ENCODE measurements at regions not wholly inside any gene's neighbourhood (a gene's known extent, or its start where the extent isn't known, plus 50 kb on each side); places are given as distances from the start of the nearest gene placed in this dataset.

DNA sequence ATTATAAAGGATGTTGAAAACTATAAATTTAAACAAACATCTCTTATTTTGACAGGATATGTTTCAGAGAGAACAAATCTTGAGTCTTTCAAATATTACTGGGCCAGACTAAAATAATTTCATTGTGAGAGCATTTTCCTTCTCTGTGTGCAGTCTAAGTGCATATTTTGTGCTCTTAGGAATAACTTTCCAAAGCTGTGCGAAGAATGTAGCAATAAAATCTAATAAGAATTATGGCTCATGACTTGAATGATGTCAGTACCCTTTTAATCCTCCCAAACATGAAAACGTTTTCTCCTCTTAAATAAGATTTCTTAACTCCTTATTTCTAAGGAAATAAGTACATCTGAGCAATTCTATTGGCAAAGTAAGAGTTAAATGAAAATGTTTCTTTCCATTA, 76.2 kb upstream of the EFEMP1 start:
- no peak for DNase-seq (ENCODE audit: low read depth, low spot score)
- no peaks in the 10 kb centered on the region for H3K27me3 ChIP-seq (ENCODE audit: control insufficient read depth, insufficient read depth, low read length)
- no peaks in the 10 kb centered on the region for H3K9me3 ChIP-seq (ENCODE audit: control insufficient read depth, insufficient read depth, low read length)
- no peak overlapping the region for H3K4me3 ChIP-seq (ENCODE audit: low read length)
- no peak overlapping the region for H3K27ac ChIP-seq (ENCODE audit: low read length)
- H3K4me1 ChIP-seq (ENCODE audit: control insufficient read depth, insufficient read depth, low read length) = no peaks in the 10 kb centered on the region
- no CpG with 5 or more reads among the region's 2 CpGs for WGBS (ENCODE audit: insufficient coverage, insufficient read length)
- H3K36me3 ChIP-seq (ENCODE audit: control insufficient read depth, insufficient read depth, low read length) = no peaks in the 10 kb centered on the region

GRCh38 chr2:56001947-56002346, 78.4 kb upstream of the EFEMP1 start:
- Histone ChIP-seq H3K4me1 (ENCODE audit: control insufficient read depth, insufficient read depth, low read length) (no peaks in the 10 kb centered on the region), H3K4me3 (ENCODE audit: low read length) (no peak overlapping the region), H3K27me3 (ENCODE audit: control insufficient read depth, insufficient read depth, low read length) (no peaks in the 10 kb centered on the region), H3K36me3 (ENCODE audit: control insufficient read depth, insufficient read depth, low read length) (no peaks in the 10 kb centered on the region), H3K27ac (ENCODE audit: low read length) (no peak overlapping the region), H3K9me3 (ENCODE audit: control insufficient read depth, insufficient read depth, low read length) (no peaks in the 10 kb centered on the region)
- WGBS (ENCODE audit: insufficient coverage, insufficient read length) = no CpG with 5 or more reads among the region's 1 CpG
- no peak for DNase-seq (ENCODE audit: low read depth, low spot score)

GRCh38 chr2:56008661-56009431, 85.3 kb upstream of the EFEMP1 start:
- H3K27me3 ChIP-seq (ENCODE audit: control insufficient read depth, insufficient read depth, low read length) = no peaks in the 10 kb centered on the region
- no peak overlapping the region for H3K27ac ChIP-seq (ENCODE audit: low read length)
- no CpG with 5 or more reads among the region's 8 CpGs for WGBS (ENCODE audit: insufficient coverage, insufficient read length)
- peak; percentile 43 for DNase-seq (ENCODE audit: low read depth, low spot score)
- no peaks in the 10 kb centered on the region for H3K9me3 ChIP-seq (ENCODE audit: control insufficient read depth, insufficient read depth, low read length)
- H3K4me1 ChIP-seq (ENCODE audit: control insufficient read depth, insufficient read depth, low read length) = peaks cover 2% of the 10 kb centered on the region; the same call in 1 of the 2 replicates
- H3K36me3 ChIP-seq (ENCODE audit: control insufficient read depth, insufficient read depth, low read length) = no peaks in the 10 kb centered on the region
- no peak overlapping the region for H3K4me3 ChIP-seq (ENCODE audit: low read length)

DNA sequence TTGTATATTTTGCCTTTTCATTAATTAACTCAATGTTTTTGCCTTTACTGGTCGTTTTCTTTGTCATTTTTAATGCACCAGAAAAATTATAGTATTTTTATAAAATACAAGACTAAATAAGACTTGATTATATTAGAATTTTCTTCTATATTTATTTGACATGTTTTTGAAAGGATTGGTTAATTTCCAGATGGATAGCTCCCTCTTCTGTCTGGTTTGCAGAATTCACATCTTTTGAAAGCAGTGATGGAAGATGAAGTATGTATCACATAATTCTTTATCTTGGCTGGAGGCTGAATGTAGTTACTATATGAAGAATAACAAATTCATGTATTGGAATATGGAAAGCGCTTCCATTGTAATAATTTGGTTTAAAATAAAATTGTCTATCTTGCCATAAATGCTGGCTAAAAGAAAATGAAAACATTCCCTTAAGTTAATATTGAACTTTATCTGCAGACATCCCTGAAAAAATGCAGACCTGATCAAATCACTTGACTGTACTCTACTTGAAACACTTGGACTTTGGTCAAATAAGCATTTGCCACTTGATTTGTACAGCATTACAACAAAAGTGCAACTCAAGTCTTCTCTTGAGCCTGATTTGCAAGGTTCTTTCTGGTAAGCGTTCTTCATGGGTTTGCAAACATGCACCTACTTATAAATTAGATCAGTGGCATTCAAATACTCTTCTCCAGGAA, 86.3 kb upstream of the EFEMP1 start:
- H3K4me1 ChIP-seq (ENCODE audit: control insufficient read depth, insufficient read depth, low read length) = peaks cover 2% of the 10 kb centered on the region; the same call in 1 of the 2 replicates
- no peak overlapping the region for H3K27ac ChIP-seq (ENCODE audit: low read length)
- no peaks in the 10 kb centered on the region for H3K27me3 ChIP-seq (ENCODE audit: control insufficient read depth, insufficient read depth, low read length)
- no CpG with 5 or more reads among the region's 3 CpGs for WGBS (ENCODE audit: insufficient coverage, insufficient read length)
- H3K4me3 ChIP-seq (ENCODE audit: low read length) = no peak overlapping the region
- H3K9me3 ChIP-seq (ENCODE audit: control insufficient read depth, insufficient read depth, low read length) = no peaks in the 10 kb centered on the region
- DNase-seq (ENCODE audit: low read depth, low spot score) = no peak
- H3K36me3 ChIP-seq (ENCODE audit: control insufficient read depth, insufficient read depth, low read length) = no peaks in the 10 kb centered on the region

GRCh38 chr2:56011624-56012023, 88.0 kb upstream of the EFEMP1 start:
- Histone ChIP-seq H3K36me3 (ENCODE audit: control insufficient read depth, insufficient read depth, low read length) (no peaks in the 10 kb centered on the region), H3K27me3 (ENCODE audit: control insufficient read depth, insufficient read depth, low read length) (no peaks in the 10 kb centered on the region), H3K27ac (ENCODE audit: low read length) (no peak overlapping the region), H3K4me1 (ENCODE audit: control insufficient read depth, insufficient read depth, low read length) (peaks cover 2% of the 10 kb centered on the region; the same call in 1 of the 2 replicates), H3K4me3 (ENCODE audit: low read length) (no peak overlapping the region), H3K9me3 (ENCODE audit: control insufficient read depth, insufficient read depth, low read length) (no peaks in the 10 kb centered on the region)
- no peak for DNase-seq (ENCODE audit: low read depth, low spot score)
- no CpG with 5 or more reads among the region's 4 CpGs for WGBS (ENCODE audit: insufficient coverage, insufficient read length)

DNA sequence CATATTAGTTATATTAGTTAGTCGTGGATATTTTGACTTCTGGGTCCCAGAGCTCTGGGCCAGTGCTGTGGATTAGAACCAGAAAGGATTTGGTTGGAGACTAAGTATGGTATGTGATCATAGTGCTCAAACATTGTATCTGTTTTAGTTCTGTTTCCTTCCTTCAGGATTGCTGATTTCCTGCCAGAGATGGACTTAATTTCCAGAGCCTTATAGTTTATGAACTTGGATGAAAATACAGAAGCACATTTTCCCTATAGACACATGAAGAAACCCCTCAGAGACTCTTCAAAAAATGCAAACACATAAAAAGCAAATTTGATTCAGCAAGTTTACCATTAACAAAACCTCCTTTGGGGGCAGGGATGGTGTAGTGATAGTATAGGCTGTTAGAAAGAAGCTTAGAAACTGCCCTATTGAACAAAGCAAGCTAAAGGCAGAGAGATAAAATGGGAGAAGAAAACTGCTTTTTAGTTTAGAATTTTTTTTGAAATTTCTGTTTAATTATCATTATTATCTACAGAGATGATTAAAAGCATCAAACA, 88.7 kb upstream of the EFEMP1 start:
- no peaks in the 10 kb centered on the region for H3K36me3 ChIP-seq (ENCODE audit: control insufficient read depth, insufficient read depth, low read length)
- H3K27me3 ChIP-seq (ENCODE audit: control insufficient read depth, insufficient read depth, low read length) = no peaks in the 10 kb centered on the region
- DNase-seq (ENCODE audit: low read depth, low spot score) = no peak
- H3K4me3 ChIP-seq (ENCODE audit: low read length) = no peak overlapping the region
- H3K4me1 ChIP-seq (ENCODE audit: control insufficient read depth, insufficient read depth, low read length) = peaks cover 2% of the 10 kb centered on the region; the same call in 1 of the 2 replicates
- no peak overlapping the region for H3K27ac ChIP-seq (ENCODE audit: low read length)
- no peaks in the 10 kb centered on the region for H3K9me3 ChIP-seq (ENCODE audit: control insufficient read depth, insufficient read depth, low read length)
- no CpG with 5 or more reads among the region's 1 CpG for WGBS (ENCODE audit: insufficient coverage, insufficient read length)

DNA sequence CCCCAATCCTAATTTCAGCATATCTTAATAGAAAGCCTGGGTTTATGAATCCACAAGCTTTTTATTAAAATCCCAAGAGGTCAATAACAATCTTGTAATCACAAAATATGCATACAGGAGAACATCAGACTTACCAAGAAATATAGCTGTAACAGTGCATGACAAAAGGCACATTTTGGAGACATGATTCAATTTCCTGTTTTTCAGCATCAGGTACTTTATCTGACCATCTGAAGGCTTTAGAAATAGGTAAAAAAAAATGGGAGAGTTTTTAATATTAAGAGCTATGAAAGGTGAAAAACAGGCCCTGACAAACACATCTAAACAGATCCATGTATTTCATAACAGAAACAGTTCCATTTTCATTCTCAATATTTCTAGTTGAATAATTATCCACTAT, 89.9 kb upstream of the EFEMP1 start:
- peaks cover 2% of the 10 kb centered on the region; the same call in 1 of the 2 replicates for H3K4me1 ChIP-seq (ENCODE audit: control insufficient read depth, insufficient read depth, low read length)
- no peak overlapping the region for H3K4me3 ChIP-seq (ENCODE audit: low read length)
- no peaks in the 10 kb centered on the region for H3K27me3 ChIP-seq (ENCODE audit: control insufficient read depth, insufficient read depth, low read length)
- H3K9me3 ChIP-seq (ENCODE audit: control insufficient read depth, insufficient read depth, low read length) = no peaks in the 10 kb centered on the region
- H3K27ac ChIP-seq (ENCODE audit: low read length) = no peak overlapping the region
- DNase-seq (ENCODE audit: low read depth, low spot score) = no peak
- H3K36me3 ChIP-seq (ENCODE audit: control insufficient read depth, insufficient read depth, low read length) = no peaks in the 10 kb centered on the region

DNA sequence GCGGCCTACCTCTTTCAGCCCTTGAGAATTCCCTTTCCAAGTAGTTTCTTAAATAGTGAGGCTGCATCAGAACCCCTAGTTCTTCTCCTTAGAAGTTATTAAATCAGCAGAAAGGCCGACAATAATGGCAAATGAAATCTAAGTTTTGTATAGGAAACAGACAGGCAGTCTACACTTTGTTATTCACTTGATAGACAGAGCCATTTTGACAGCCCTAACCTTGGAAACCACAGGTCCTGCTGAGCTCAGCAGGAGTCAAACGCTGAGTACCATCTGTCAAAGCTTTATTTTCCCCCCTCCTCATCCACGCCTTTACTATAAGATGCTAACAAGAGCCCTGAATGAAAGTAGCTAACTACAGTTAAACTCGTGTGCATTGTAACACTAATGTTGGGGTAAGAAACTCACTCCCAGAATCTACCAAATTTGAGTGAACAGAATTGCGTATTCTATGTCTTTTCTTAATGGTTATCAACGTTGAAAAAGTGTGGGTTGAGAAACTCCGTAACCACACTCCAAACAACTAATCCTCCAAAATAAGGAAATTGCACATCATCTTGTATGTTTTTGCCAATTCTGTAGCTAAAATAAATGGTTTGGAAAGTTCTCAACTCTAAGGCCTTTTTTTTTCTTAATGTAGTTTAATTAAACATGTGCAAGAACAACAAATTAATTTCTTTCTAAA, 90.6 kb upstream of the EFEMP1 start:
- no peaks in the 10 kb centered on the region for H3K27me3 ChIP-seq (ENCODE audit: control insufficient read depth, insufficient read depth, low read length)
- no peaks in the 10 kb centered on the region for H3K9me3 ChIP-seq (ENCODE audit: control insufficient read depth, insufficient read depth, low read length)
- DNase-seq (ENCODE audit: low read depth, low spot score) = no peak
- no CpG with 5 or more reads among the region's 8 CpGs for WGBS (ENCODE audit: insufficient coverage, insufficient read length)
- no peak overlapping the region for H3K27ac ChIP-seq (ENCODE audit: low read length)
- H3K36me3 ChIP-seq (ENCODE audit: control insufficient read depth, insufficient read depth, low read length) = no peaks in the 10 kb centered on the region
- no peaks in the 10 kb centered on the region for H3K4me1 ChIP-seq (ENCODE audit: control insufficient read depth, insufficient read depth, low read length)
- no peak overlapping the region for H3K4me3 ChIP-seq (ENCODE audit: low read length)

DNA sequence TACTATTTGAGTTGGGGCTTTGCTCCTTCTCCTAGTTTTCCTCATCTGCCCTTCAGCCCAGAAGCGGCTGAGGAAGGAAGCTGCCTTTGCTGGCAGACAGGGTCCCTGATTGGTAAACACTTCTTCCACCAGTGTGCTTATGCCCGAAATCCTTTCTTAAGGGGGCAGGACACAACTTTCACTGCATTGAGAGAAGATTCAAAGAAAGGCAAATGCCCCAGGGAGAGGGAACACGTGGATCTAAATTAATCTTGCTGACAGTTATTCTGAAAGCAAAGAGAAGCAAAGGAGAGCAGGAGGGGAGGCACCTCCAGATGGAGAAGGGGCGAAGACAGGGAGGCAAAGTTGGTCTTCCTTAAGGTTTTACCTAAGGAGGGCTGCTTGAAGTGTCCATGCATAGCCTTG, 92.1 kb upstream of the EFEMP1 start:
- DNase-seq (ENCODE audit: low read depth, low spot score) = no peak
- no CpG with 5 or more reads among the region's 4 CpGs for WGBS (ENCODE audit: insufficient coverage, insufficient read length)

GRCh38 chr2:56017784-56018183, 94.2 kb upstream of the EFEMP1 start:
- Histone ChIP-seq H3K27ac (ENCODE audit: low read length) (no peak overlapping the region), H3K4me3 (ENCODE audit: low read length) (no peak overlapping the region), H3K36me3 (ENCODE audit: control insufficient read depth, insufficient read depth, low read length) (no peaks in the 10 kb centered on the region), H3K4me1 (ENCODE audit: control insufficient read depth, insufficient read depth, low read length) (no peaks in the 10 kb centered on the region), H3K9me3 (ENCODE audit: control insufficient read depth, insufficient read depth, low read length) (no peaks in the 10 kb centered on the region), H3K27me3 (ENCODE audit: control insufficient read depth, insufficient read depth, low read length) (no peaks in the 10 kb centered on the region)
- no peak for DNase-seq (ENCODE audit: low read depth, low spot score)

More for the DNA sequence above, 92.1 kb upstream of the EFEMP1 start:
- Histone ChIP-seq H3K27ac (ENCODE audit: low read length) (no peak overlapping the region), H3K27me3 (ENCODE audit: control insufficient read depth, insufficient read depth, low read length) (no peaks in the 10 kb centered on the region), H3K9me3 (ENCODE audit: control insufficient read depth, insufficient read depth, low read length) (no peaks in the 10 kb centered on the region), H3K4me3 (ENCODE audit: low read length) (no peak overlapping the region), H3K36me3 (ENCODE audit: control insufficient read depth, insufficient read depth, low read length) (no peaks in the 10 kb centered on the region), H3K4me1 (ENCODE audit: control insufficient read depth, insufficient read depth, low read length) (no peaks in the 10 kb centered on the region)
